K562 (cell line): ENCODE measurements at regions not wholly inside any gene's neighbourhood (a gene's known extent, or its start where the extent isn't known, plus 50 kb on each side); places are given as distances from the start of the nearest gene placed in this dataset.
"Not testable (repeated sequence)": the region's sequence is repeated elsewhere in the genome, so short reads cannot be mapped to it uniquely, and the experiment has no call there.

Source experiments
- ELK3 ChIP-seq: fragments of 450-650 bp; formaldehyde crosslinking; IDR thresholded peaks from 2 replicates; pipeline ENCODE4 v1.4.0; 2020; ENCODE audit warnings: mild to moderate bottlenecking
- MAFK ChIP-seq: IDR thresholded peaks from 2 replicates; pipeline ENCODE4 v1.6.1; 2011; ENCODE audit warnings: low read length, improper control_type of control experiment
- TARDBP ChIP-seq: fragments of 450-650 bp; IDR thresholded peaks from 2 replicates; pipeline ENCODE4 v1.6.1; 2016

- not testable (repeated sequence) for TF ChIP-seq TARDBP; ELK3 (CRISPR knock-in tag); MAFK
Observed at GRCh38 chr9:38940501-38940900, 220.6 kb upstream of the FAM240B start.
